SK-N-SH treated with all-trans-retinoic acid at 6 μM for 48 hours (cell line): ENCODE measurements at regions not wholly inside any gene's neighbourhood (a gene's known extent, or its start where the extent isn't known, plus 50 kb on each side); places are given as distances from the start of the nearest gene placed in this dataset.

ENCODE experiments used
- ARNTL ChIP-seq: fragments of 450-650 bp; formaldehyde crosslinking; IDR thresholded peaks from 2 replicates; pipeline ENCODE4 v1.5.0; 2020; ENCODE audit warnings: low read depth, mild to moderate bottlenecking, moderate library complexity, borderline replicate concordance
- GLIS3 ChIP-seq: fragments of 250-450 bp; sonication (Bioruptor Pico); IDR thresholded peaks from 2 replicates; pipeline ENCODE4 v1.5.0; 2020; ENCODE audit warnings: mild to moderate bottlenecking, moderate library complexity
- OSR1 ChIP-seq: fragments of 250-450 bp; sonication (Bioruptor Pico); IDR thresholded peaks from 2 replicates; pipeline ENCODE4 v1.8.0; 2022; ENCODE audit warnings: moderate library complexity, mild to moderate bottlenecking, inconsistent platforms
- PATZ1 ChIP-seq: fragments of 250-450 bp; sonication (Bioruptor Pico); IDR thresholded peaks from 2 replicates; pipeline ENCODE4 v1.8.0; 2020; ENCODE audit warnings: mild to moderate bottlenecking, moderate library complexity, borderline replicate concordance
- TSHZ2 ChIP-seq: fragments of 250-450 bp; sonication (Bioruptor Pico); IDR thresholded peaks from 2 replicates; pipeline ENCODE4 v1.5.0; 2020; ENCODE audit warnings: mild to moderate bottlenecking, moderate library complexity
- ZC3H10 ChIP-seq: fragments of 250-450 bp; sonication (Bioruptor Pico); IDR thresholded peaks from 2 replicates; pipeline ENCODE4 v1.5.1; 2021; ENCODE audit warnings: mild to moderate bottlenecking, moderate library complexity
- ZFP3 ChIP-seq: fragments of 250-450 bp; sonication (Bioruptor Pico); IDR thresholded peaks from 2 replicates; pipeline ENCODE4 v1.5.0; 2020; ENCODE audit warnings: mild to moderate bottlenecking, moderate library complexity
- ZFP30 ChIP-seq: fragments of 450-650 bp; formaldehyde crosslinking; IDR thresholded peaks from 2 replicates; pipeline ENCODE4 v1.5.0; 2022; ENCODE audit warnings: mild to moderate bottlenecking, moderate library complexity

- TF ChIP-seq ARNTL (CRISPR knock-in tag) (no peak), GLIS3 (CRISPR knock-in tag) (no peak), TSHZ2 (CRISPR knock-in tag) (no peak), OSR1 (no peak), ZFP3 (CRISPR knock-in tag) (no peak), PATZ1 (CRISPR knock-in tag) (no peak), ZFP30 (CRISPR knock-in tag) (no peak), ZC3H10 (CRISPR knock-in tag) (no peak)
These were observed 83.4 kb upstream of the DMRT1 start for GRCh38 chr9:758146-758545.
